K562 (cell line): ENCODE measurements at regions not wholly inside any gene's neighbourhood (a gene's known extent, or its start where the extent isn't known, plus 50 kb on each side); places are given as distances from the start of the nearest gene placed in this dataset.

Source experiments
- MCM3 ChIP-seq: fragments of 450-650 bp; IDR thresholded peaks from 2 replicates; pipeline ENCODE4 v1.6.1; 2016
- NR2C1 ChIP-seq, 2 experiments: fragments of 450-650 bp; IDR thresholded peaks; 2 replicates each; pipeline ENCODE4 v1.6.1; 2017; ENCODE audit warnings: mild to moderate bottlenecking in 2 of 2, antibody characterized with exemption in 1 of 2, inconsistent platforms in 1 of 2, missing compliant biosample characterization in 1 of 2, missing genetic modification characterization in 1 of 2
- NR2C2 ChIP-seq, 2 experiments: fragments of 200-800 bp in 1 of 2; sonication (Bioruptor generic) in 1 of 2; sonication (generic) in 1 of 2; formaldehyde crosslinking in 1 of 2; IDR thresholded peaks; 2 replicates each; pipeline versions ENCODE4 v1.6.1 to v1.8.0; 2016 to 2022; ENCODE audit warnings: mild to moderate bottlenecking in 1 of 2, missing compliant biosample characterization in 1 of 2, missing genetic modification characterization in 1 of 2, missing genetic modification reagents in 1 of 2
- PYGO2 ChIP-seq: fragments of 450-650 bp; IDR thresholded peaks from 2 replicates; pipeline ENCODE4 v1.6.1; 2016; ENCODE audit warnings: mild to moderate bottlenecking, missing genetic modification characterization, moderate library complexity, missing compliant biosample characterization
- SIN3A ChIP-seq, 2 experiments: fragments of 150-350 bp in 1 of 2; IDR thresholded peaks; 2 replicates each; pipeline ENCODE4 v1.6.1; 2011 to 2016; ENCODE audit warnings: borderline replicate concordance in 2 of 2, low read depth in 2 of 2, low read length in 2 of 2, mild to moderate bottlenecking in 2 of 2, moderate library complexity in 2 of 2; ENCODE audit not compliant: control insufficient read depth in 1 of 2
- ZKSCAN8 ChIP-seq: fragments of 200-800 bp; sonication (Bioruptor generic); IDR thresholded peaks from 2 replicates; pipeline ENCODE4 v1.6.1; 2016; ENCODE audit warnings: missing genetic modification characterization, missing compliant biosample characterization
- ZNF324 ChIP-seq: fragments of 250-450 bp; sonication (Bioruptor Pico); IDR thresholded peaks from 2 replicates; pipeline ENCODE4 v1.4.0; 2020; ENCODE audit warnings: mild to moderate bottlenecking
- ZNF79 ChIP-seq: fragments of 250-450 bp; sonication (Bioruptor Pico); IDR thresholded peaks from 2 replicates; pipeline ENCODE4 v1.4.0; 2020; ENCODE audit warnings: low read depth, mild to moderate bottlenecking, moderate library complexity
- TF ChIP-seq, protein P1 (sequence below): conservative IDR thresholded peaks from 2 replicates; pipeline ENCODE4 v1.6.1; 2011; ENCODE audit warnings: low read depth, mild to moderate bottlenecking, low read length; ENCODE audit not compliant: control insufficient read depth
- TF ChIP-seq, protein P2 (sequence below): fragments of 450-650 bp; formaldehyde crosslinking; IDR thresholded peaks from 2 replicates; pipeline ENCODE4 v1.4.0; 2020; ENCODE audit warnings: mild to moderate bottlenecking, mixed read lengths
- TF ChIP-seq, protein P3 (sequence below), 3 experiments: fragments of 200-800 bp in 1 of 3; fragments of 250-450 bp in 1 of 3; fragments of 450-650 bp in 1 of 3; sonication (Bioruptor Pico) in 1 of 3; sonication (Bioruptor generic) in 1 of 3; formaldehyde crosslinking in 1 of 3; IDR thresholded peaks; 2 replicates each; pipeline versions ENCODE4 v1.6.1 to v1.8.0; 2016 to 2022; ENCODE audit warnings: mild to moderate bottlenecking in 2 of 3, missing genetic modification characterization in 2 of 3, missing compliant biosample characterization in 1 of 3, moderate library complexity in 1 of 3
- TF ChIP-seq, protein P4 (sequence below), 3 experiments: IDR thresholded peaks in 2 of 3; conservative IDR thresholded peaks in 1 of 3; 2 replicates each; pipeline ENCODE4 v1.5.1; 2011 to 2012; ENCODE audit warnings: low read length in 3 of 3, mild to moderate bottlenecking in 3 of 3, control low read depth in 2 of 3, improper control_type of control experiment in 1 of 3, inconsistent platforms in 1 of 3, low read depth in 1 of 3, mixed read lengths in 1 of 3, moderate library complexity in 1 of 3; ENCODE audit not compliant: insufficient read depth in 2 of 3

DNA sequence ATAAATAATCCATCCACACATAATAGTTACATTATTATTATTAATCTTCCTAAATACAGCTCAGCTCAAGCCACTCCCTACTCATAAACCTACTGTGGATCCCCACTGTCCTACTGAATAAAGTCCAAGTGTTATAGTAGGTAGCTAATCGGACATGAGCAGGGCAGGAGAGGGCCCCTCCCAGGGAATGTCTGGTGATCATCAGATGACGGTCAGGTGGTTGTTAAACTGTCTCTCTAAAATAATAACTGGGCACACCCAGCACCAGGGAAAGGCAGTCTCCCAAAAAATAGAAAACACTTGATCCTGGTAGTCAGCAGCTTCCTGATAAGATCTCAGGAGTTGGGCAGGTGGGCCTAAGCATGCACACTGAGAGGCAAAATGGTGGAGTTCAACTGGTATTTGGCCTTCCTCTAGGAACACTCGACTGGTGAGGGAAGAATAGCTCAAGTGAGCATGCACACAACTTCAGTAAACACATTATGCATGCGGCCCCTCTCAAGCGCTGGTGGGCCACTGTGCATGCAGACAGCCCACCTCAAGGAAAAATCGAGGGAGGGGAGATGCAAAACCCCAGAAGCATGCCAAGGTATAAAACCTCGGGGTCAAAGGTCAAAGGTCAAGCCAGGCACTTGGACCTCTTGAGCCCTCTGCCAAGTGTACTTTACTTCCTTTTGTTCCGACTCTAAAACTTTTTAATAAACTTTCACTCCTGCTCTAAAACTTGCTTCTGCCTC is 65.0 kb downstream of the LRRC32 start (continued):
- TF ChIP-seq, protein P1, sequence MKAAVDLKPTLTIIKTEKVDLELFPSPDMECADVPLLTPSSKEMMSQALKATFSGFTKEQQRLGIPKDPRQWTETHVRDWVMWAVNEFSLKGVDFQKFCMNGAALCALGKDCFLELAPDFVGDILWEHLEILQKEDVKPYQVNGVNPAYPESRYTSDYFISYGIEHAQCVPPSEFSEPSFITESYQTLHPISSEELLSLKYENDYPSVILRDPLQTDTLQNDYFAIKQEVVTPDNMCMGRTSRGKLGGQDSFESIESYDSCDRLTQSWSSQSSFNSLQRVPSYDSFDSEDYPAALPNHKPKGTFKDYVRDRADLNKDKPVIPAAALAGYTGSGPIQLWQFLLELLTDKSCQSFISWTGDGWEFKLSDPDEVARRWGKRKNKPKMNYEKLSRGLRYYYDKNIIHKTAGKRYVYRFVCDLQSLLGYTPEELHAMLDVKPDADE, result no peak
- TF ChIP-seq, protein P2, sequence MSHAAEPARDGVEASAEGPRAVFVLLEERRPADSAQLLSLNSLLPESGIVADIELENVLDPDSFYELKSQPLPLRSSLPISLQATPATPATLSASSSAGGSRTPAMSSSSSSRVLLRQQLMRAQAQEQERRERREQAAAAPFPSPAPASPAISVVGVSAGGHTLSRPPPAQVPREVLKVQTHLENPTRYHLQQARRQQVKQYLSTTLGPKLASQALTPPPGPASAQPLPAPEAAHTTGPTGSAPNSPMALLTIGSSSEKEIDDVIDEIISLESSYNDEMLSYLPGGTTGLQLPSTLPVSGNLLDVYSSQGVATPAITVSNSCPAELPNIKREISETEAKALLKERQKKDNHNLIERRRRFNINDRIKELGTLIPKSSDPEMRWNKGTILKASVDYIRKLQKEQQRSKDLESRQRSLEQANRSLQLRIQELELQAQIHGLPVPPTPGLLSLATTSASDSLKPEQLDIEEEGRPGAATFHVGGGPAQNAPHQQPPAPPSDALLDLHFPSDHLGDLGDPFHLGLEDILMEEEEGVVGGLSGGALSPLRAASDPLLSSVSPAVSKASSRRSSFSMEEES (CRISPR knock-in tag), result no peak
- TF ChIP-seq, protein P3, sequence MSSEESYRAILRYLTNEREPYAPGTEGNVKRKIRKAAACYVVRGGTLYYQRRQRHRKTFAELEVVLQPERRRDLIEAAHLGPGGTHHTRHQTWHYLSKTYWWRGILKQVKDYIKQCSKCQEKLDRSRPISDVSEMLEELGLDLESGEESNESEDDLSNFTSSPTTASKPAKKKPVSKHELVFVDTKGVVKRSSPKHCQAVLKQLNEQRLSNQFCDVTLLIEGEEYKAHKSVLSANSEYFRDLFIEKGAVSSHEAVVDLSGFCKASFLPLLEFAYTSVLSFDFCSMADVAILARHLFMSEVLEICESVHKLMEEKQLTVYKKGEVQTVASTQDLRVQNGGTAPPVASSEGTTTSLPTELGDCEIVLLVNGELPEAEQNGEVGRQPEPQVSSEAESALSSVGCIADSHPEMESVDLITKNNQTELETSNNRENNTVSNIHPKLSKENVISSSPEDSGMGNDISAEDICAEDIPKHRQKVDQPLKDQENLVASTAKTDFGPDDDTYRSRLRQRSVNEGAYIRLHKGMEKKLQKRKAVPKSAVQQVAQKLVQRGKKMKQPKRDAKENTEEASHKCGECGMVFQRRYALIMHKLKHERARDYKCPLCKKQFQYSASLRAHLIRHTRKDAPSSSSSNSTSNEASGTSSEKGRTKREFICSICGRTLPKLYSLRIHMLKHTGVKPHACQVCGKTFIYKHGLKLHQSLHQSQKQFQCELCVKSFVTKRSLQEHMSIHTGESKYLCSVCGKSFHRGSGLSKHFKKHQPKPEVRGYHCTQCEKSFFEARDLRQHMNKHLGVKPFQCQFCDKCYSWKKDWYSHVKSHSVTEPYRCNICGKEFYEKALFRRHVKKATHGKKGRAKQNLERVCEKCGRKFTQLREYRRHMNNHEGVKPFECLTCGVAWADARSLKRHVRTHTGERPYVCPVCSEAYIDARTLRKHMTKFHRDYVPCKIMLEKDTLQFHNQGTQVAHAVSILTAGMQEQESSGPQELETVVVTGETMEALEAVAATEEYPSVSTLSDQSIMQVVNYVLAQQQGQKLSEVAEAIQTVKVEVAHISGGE (CRISPR knock-in tag; IDR thresholded peaks at IDR 0.05), result no peak
- TF ChIP-seq SIN3A (IDR thresholded peaks at IDR 0.05; ENCODE audit: borderline replicate concordance in 2 of 2, control insufficient read depth in 1 of 2, low read depth in 2 of 2, low read length in 2 of 2) (no peak), ZKSCAN8 (no peak), ZNF324 (CRISPR knock-in tag) (no peak), NR2C1 (IDR thresholded peaks at IDR 0.05) (peak; percentile 97), NR2C1 (tag; IDR thresholded peaks at IDR 0.05) (peak; percentile 97), NR2C2 (CRISPR knock-in tag; IDR thresholded peaks at IDR 0.05) (peak; percentile 96), NR2C2 (tag; IDR thresholded peaks at IDR 0.05) (peak; percentile 97), PYGO2 (tag) (0 out of 2 replicates have a peak, but pooled peaks have one; percentile 34), MCM3 (no peak), ZNF79 (CRISPR knock-in tag) (no peak)
- TF ChIP-seq, protein P4, sequence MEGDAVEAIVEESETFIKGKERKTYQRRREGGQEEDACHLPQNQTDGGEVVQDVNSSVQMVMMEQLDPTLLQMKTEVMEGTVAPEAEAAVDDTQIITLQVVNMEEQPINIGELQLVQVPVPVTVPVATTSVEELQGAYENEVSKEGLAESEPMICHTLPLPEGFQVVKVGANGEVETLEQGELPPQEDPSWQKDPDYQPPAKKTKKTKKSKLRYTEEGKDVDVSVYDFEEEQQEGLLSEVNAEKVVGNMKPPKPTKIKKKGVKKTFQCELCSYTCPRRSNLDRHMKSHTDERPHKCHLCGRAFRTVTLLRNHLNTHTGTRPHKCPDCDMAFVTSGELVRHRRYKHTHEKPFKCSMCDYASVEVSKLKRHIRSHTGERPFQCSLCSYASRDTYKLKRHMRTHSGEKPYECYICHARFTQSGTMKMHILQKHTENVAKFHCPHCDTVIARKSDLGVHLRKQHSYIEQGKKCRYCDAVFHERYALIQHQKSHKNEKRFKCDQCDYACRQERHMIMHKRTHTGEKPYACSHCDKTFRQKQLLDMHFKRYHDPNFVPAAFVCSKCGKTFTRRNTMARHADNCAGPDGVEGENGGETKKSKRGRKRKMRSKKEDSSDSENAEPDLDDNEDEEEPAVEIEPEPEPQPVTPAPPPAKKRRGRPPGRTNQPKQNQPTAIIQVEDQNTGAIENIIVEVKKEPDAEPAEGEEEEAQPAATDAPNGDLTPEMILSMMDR (IDR thresholded peaks at IDR 0.05 in 2 of 3, conservative IDR thresholded peaks at IDR 0.05 in 1 of 3; ENCODE audit: insufficient read depth in 2 of 3, low read depth in 1 of 3, low read length in 3 of 3), result no peak
